ENCODE measurements at regions not wholly inside any gene's neighbourhood (a gene's known extent, or its start where the extent isn't known, plus 50 kb on each side); places are given as distances from the start of the nearest gene placed in this dataset.
"Not testable (repeated sequence)": the region's sequence is repeated elsewhere in the genome, so short reads cannot be mapped to it uniquely, and the experiment has no call there.

GRCh38 chr1:146883190-146883589 is 54.9 kb upstream of the NBPF12 start:
- not testable (repeated sequence) for H2BK12ac ChIP-seq (ENCODE audit: low read length); H4K8ac ChIP-seq (ENCODE audit: low read depth, low read length); H2BK15ac ChIP-seq (ENCODE audit: low read length); H3K4me3 ChIP-seq (ENCODE audit: low read length in 2 of 2); H3K4ac ChIP-seq (ENCODE audit: low read length); H3K9me3 ChIP-seq (replicated peaks in 1 of 2; ENCODE audit: control insufficient read depth in 2 of 2, insufficient read depth in 1 of 2, low read depth in 1 of 2, low read length in 2 of 2); H3K4me2 ChIP-seq (ENCODE audit: insufficient read depth, low read length, poor library complexity, severe bottlenecking); H2BK5ac ChIP-seq (ENCODE audit: low read length); H2AFZ ChIP-seq (ENCODE audit: low read length); H3K9ac ChIP-seq (ENCODE audit: low read depth, low read length, poor library complexity); H3K18ac ChIP-seq (ENCODE audit: low read length); H3K23ac ChIP-seq (ENCODE audit: low read depth, low read length, poor library complexity); H3K27me3 ChIP-seq (ENCODE audit: control insufficient read depth in 3 of 3, insufficient read depth in 3 of 3, low read depth in 1 of 3, low read length in 3 of 3); H4K91ac ChIP-seq (ENCODE audit: low read depth, low read length, poor library complexity); DNase-seq (ENCODE audit: low spot score); H3K4me1 ChIP-seq (ENCODE audit: control insufficient read depth in 2 of 2, insufficient read depth in 1 of 2, low read depth in 1 of 2, low read length in 2 of 2); H3K36me3 ChIP-seq (replicated peaks in 1 of 2; ENCODE audit: control insufficient read depth in 2 of 2, insufficient read depth in 2 of 2, low read length in 2 of 2); H3K79me1 ChIP-seq (ENCODE audit: low read depth, low read length); H2BK120ac ChIP-seq (ENCODE audit: low read depth, low read length); H3K14ac ChIP-seq (ENCODE audit: low read length); H3K27ac ChIP-seq (replicated peaks; ENCODE audit: low read length); H2AK5ac ChIP-seq (ENCODE audit: low read depth, low read length)
- WGBS, 2 donors (ENCODE audit: extremely low coverage in 2 of 2, insufficient read length in 2 of 2, insufficient replicate concordance in 1 of 2) = no CpG with 5 or more reads among the region's 4 CpGs

- not testable (repeated sequence) for DNase-seq (ENCODE audit: low spot score); H3K4ac ChIP-seq (ENCODE audit: low read length); H2AK5ac ChIP-seq (ENCODE audit: low read depth, low read length); H2BK120ac ChIP-seq (ENCODE audit: low read depth, low read length); H2AFZ ChIP-seq (ENCODE audit: low read length); H3K14ac ChIP-seq (ENCODE audit: low read length); H4K91ac ChIP-seq (ENCODE audit: low read depth, low read length, poor library complexity); H3K9ac ChIP-seq (ENCODE audit: low read depth, low read length, poor library complexity); H3K23ac ChIP-seq (ENCODE audit: low read depth, low read length, poor library complexity); H3K9me3 ChIP-seq (replicated peaks in 1 of 2; ENCODE audit: control insufficient read depth in 2 of 2, insufficient read depth in 1 of 2, low read depth in 1 of 2, low read length in 2 of 2); H4K8ac ChIP-seq (ENCODE audit: low read depth, low read length); H3K79me1 ChIP-seq (ENCODE audit: low read depth, low read length); H3K4me1 ChIP-seq (ENCODE audit: control insufficient read depth in 2 of 2, insufficient read depth in 1 of 2, low read depth in 1 of 2, low read length in 2 of 2); H3K4me2 ChIP-seq (ENCODE audit: insufficient read depth, low read length, poor library complexity, severe bottlenecking); H2BK12ac ChIP-seq (ENCODE audit: low read length); H3K27me3 ChIP-seq (ENCODE audit: control insufficient read depth in 3 of 3, insufficient read depth in 3 of 3, low read depth in 1 of 3, low read length in 3 of 3); H2BK5ac ChIP-seq (ENCODE audit: low read length); H3K27ac ChIP-seq (replicated peaks; ENCODE audit: low read length); H2BK15ac ChIP-seq (ENCODE audit: low read length); H3K36me3 ChIP-seq (replicated peaks in 1 of 2; ENCODE audit: control insufficient read depth in 2 of 2, insufficient read depth in 2 of 2, low read length in 2 of 2); H3K18ac ChIP-seq (ENCODE audit: low read length); H3K4me3 ChIP-seq (ENCODE audit: low read length in 2 of 2)
- WGBS, 2 donors (ENCODE audit: extremely low coverage in 2 of 2, insufficient read length in 2 of 2, insufficient replicate concordance in 1 of 2) = no CpG with 5 or more reads among the region's 8 CpGs
These were observed 57.0 kb upstream of the NBPF12 start for GRCh38 chr1:146881096-146881495.

GRCh38 chr1:146863799-146864319 is 74.3 kb upstream of the NBPF12 start:
- H2BK5ac ChIP-seq (ENCODE audit: low read length); H2AK5ac ChIP-seq (ENCODE audit: low read depth, low read length); H3K36me3 ChIP-seq (replicated peaks in 1 of 2; ENCODE audit: control insufficient read depth in 2 of 2, insufficient read depth in 2 of 2, low read length in 2 of 2); H3K4me1 ChIP-seq (ENCODE audit: control insufficient read depth in 2 of 2, insufficient read depth in 1 of 2, low read depth in 1 of 2, low read length in 2 of 2); H2BK15ac ChIP-seq (ENCODE audit: low read length); H3K4me3 ChIP-seq (ENCODE audit: low read length in 2 of 2); H3K18ac ChIP-seq (ENCODE audit: low read length); H2BK120ac ChIP-seq (ENCODE audit: low read depth, low read length); H2BK12ac ChIP-seq (ENCODE audit: low read length); H2AFZ ChIP-seq (ENCODE audit: low read length); H3K23ac ChIP-seq (ENCODE audit: low read depth, low read length, poor library complexity); DNase-seq (ENCODE audit: low spot score); H3K79me1 ChIP-seq (ENCODE audit: low read depth, low read length); H3K9ac ChIP-seq (ENCODE audit: low read depth, low read length, poor library complexity); H3K27me3 ChIP-seq (ENCODE audit: control insufficient read depth in 3 of 3, insufficient read depth in 3 of 3, low read depth in 1 of 3, low read length in 3 of 3); H4K8ac ChIP-seq (ENCODE audit: low read depth, low read length); H3K14ac ChIP-seq (ENCODE audit: low read length); H3K27ac ChIP-seq (replicated peaks; ENCODE audit: low read length); H3K4me2 ChIP-seq (ENCODE audit: insufficient read depth, low read length, poor library complexity, severe bottlenecking); H3K9me3 ChIP-seq (replicated peaks in 1 of 2; ENCODE audit: control insufficient read depth in 2 of 2, insufficient read depth in 1 of 2, low read depth in 1 of 2, low read length in 2 of 2); H4K91ac ChIP-seq (ENCODE audit: low read depth, low read length, poor library complexity); H3K4ac ChIP-seq (ENCODE audit: low read length): not testable (repeated sequence)
- no CpG with 5 or more reads among the region's 3 CpGs for WGBS, 2 donors (ENCODE audit: extremely low coverage in 2 of 2, insufficient read length in 2 of 2, insufficient replicate concordance in 1 of 2)

- not testable (repeated sequence) for H2AFZ ChIP-seq (ENCODE audit: low read length); H2BK120ac ChIP-seq (ENCODE audit: low read depth, low read length); H3K79me1 ChIP-seq (ENCODE audit: low read depth, low read length); H4K8ac ChIP-seq (ENCODE audit: low read depth, low read length); H3K27me3 ChIP-seq (ENCODE audit: control insufficient read depth in 3 of 3, insufficient read depth in 3 of 3, low read depth in 1 of 3, low read length in 3 of 3); H3K23ac ChIP-seq (ENCODE audit: low read depth, low read length, poor library complexity); H3K9me3 ChIP-seq (replicated peaks in 1 of 2; ENCODE audit: control insufficient read depth in 2 of 2, insufficient read depth in 1 of 2, low read depth in 1 of 2, low read length in 2 of 2); H4K91ac ChIP-seq (ENCODE audit: low read depth, low read length, poor library complexity); DNase-seq (ENCODE audit: low spot score); H2AK5ac ChIP-seq (ENCODE audit: low read depth, low read length); H3K14ac ChIP-seq (ENCODE audit: low read length); H2BK12ac ChIP-seq (ENCODE audit: low read length); H3K36me3 ChIP-seq (replicated peaks in 1 of 2; ENCODE audit: control insufficient read depth in 2 of 2, insufficient read depth in 2 of 2, low read length in 2 of 2); H3K18ac ChIP-seq (ENCODE audit: low read length); H2BK5ac ChIP-seq (ENCODE audit: low read length); H3K9ac ChIP-seq (ENCODE audit: low read depth, low read length, poor library complexity); H3K27ac ChIP-seq (replicated peaks; ENCODE audit: low read length); H3K4me1 ChIP-seq (ENCODE audit: control insufficient read depth in 2 of 2, insufficient read depth in 1 of 2, low read depth in 1 of 2, low read length in 2 of 2); H3K4ac ChIP-seq (ENCODE audit: low read length); H2BK15ac ChIP-seq (ENCODE audit: low read length); H3K4me3 ChIP-seq (ENCODE audit: low read length in 2 of 2); H3K4me2 ChIP-seq (ENCODE audit: insufficient read depth, low read length, poor library complexity, severe bottlenecking)
- no CpG with 5 or more reads among the region's 9 CpGs for WGBS, 2 donors (ENCODE audit: extremely low coverage in 2 of 2, insufficient read length in 2 of 2, insufficient replicate concordance in 1 of 2)
These were observed 85.0 kb upstream of the NBPF12 start for GRCh38 chr1:146853147-146853546.
